ENCODE measurements at regions not wholly inside any gene's neighbourhood (a gene's known extent, or its start where the extent isn't known, plus 50 kb on each side); places are given as distances from the start of the nearest gene placed in this dataset.

DNA sequence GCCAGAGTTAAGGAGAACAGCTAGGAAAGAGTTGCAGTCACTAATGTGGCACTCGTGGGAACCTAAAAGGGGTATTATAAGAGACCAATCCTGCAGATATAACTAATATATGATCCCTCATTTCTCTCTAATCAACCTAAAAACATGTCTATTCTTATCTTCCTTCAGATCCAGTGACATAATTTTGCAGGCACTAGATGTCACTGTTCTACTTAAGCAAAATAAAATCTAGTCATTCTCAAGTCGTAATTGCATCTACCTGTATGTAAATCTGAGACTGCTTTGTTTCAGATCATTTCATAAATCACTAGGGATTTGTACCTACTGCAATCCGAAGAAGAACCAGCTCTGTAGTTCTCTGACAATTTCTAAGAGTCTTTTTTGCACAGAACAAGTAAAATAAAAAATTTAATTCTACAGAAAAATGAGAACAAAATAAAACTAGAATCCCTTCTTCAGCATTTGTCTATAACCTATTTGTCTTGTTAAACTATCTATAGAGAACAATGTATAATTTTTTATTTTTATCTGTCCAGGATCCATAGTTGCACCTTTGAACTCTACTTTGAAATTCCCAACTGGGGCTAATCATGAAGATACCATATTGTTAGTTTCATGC is 56.5 kb upstream of the ERBB4 start:
- H3K36me3 ChIP-seq, result no peaks in the 10 kb centered on the region
- H3K27ac ChIP-seq, result no peak overlapping the region
- 42 to 52% (median 47%) methylated on average over 3 of the region's 3 CpGs for WGBS, 5 donors
- H3K27me3 ChIP-seq (replicated peaks in 1 of 7), result no peaks in the 10 kb centered on the region
- no peak overlapping the region for H3K4me3 ChIP-seq
- no peak for DNase-seq
- no peaks in the 10 kb centered on the region for H3K9me3 ChIP-seq
- H3K4me1 ChIP-seq, result no peaks in the 10 kb centered on the region
- TF ChIP-seq POLR2A (IDR thresholded peaks at IDR 0.05) (no peak), POLR2AphosphoS5 (IDR thresholded peaks at IDR 0.05) (no peak)
- TF ChIP-seq, protein P1, sequence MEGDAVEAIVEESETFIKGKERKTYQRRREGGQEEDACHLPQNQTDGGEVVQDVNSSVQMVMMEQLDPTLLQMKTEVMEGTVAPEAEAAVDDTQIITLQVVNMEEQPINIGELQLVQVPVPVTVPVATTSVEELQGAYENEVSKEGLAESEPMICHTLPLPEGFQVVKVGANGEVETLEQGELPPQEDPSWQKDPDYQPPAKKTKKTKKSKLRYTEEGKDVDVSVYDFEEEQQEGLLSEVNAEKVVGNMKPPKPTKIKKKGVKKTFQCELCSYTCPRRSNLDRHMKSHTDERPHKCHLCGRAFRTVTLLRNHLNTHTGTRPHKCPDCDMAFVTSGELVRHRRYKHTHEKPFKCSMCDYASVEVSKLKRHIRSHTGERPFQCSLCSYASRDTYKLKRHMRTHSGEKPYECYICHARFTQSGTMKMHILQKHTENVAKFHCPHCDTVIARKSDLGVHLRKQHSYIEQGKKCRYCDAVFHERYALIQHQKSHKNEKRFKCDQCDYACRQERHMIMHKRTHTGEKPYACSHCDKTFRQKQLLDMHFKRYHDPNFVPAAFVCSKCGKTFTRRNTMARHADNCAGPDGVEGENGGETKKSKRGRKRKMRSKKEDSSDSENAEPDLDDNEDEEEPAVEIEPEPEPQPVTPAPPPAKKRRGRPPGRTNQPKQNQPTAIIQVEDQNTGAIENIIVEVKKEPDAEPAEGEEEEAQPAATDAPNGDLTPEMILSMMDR (IDR thresholded peaks at IDR 0.05 in 8 of 11, conservative IDR thresholded peaks at IDR 0.05 in 3 of 11), result no peak
- intact Hi-C loops (cut with DNase I; ENCODE audit: low total_unique reads), result no loop called here

DNA sequence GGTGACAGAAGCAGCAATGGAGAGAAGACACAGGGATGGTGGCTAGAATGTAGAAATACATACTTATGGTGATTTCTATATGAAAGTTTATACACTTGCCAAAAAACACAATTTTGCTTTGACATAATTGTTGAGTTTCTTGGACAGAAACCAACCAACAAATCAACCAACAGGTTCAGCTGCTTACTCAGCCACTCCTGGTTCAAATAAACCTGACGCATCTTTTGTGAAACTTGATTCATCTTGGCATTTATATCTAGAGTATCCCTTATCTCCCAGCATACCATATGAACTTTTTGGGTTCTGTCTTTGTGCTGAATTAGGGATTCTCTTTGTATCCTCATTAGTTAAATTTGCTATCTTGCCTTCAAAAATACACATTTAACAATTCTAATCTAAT is 54.1 kb upstream of the ERBB4 start:
- Histone ChIP-seq H3K4me3 (no peak overlapping the region), H3K27me3 (replicated peaks in 1 of 7) (no peaks in the 10 kb centered on the region), H3K9me3 (no peaks in the 10 kb centered on the region), H3K36me3 (no peaks in the 10 kb centered on the region), H3K27ac (no peak overlapping the region), H3K4me1 (no peaks in the 10 kb centered on the region)
- DNase-seq, result no peak
- 72 to 97% (median 85%) methylated on average over 1 of the region's 1 CpG for WGBS, 5 donors
- TF ChIP-seq, protein P1 (IDR thresholded peaks at IDR 0.05 in 8 of 11, conservative IDR thresholded peaks at IDR 0.05 in 3 of 11), result no peak
- no peak for TF ChIP-seq POLR2A (IDR thresholded peaks at IDR 0.05)
- TF ChIP-seq POLR2AphosphoS5 (IDR thresholded peaks at IDR 0.05), result no peak
- intact Hi-C loops (cut with DNase I; ENCODE audit: low total_unique reads), result no loop called here

Small RNAs in the stretch of these regions (microRNA-seq; reads per million reads assigned to microRNA genes)
- gene MIR4776-1 (0 reads per million in 3 donors), gene MIR4776-2 (0 reads per million in 3 donors)

Small RNAs in the stretch of these regions (small RNA-seq; reads per million reads assigned to genes)
- gene MIR4776-1, result 0 reads per million in 4 donors

All from spleen (tissue), 11 donors.